ENCODE measurements at regions not wholly inside any gene's neighbourhood (a gene's known extent, or its start where the extent isn't known, plus 50 kb on each side); places are given as distances from the start of the nearest gene placed in this dataset.

DNA sequence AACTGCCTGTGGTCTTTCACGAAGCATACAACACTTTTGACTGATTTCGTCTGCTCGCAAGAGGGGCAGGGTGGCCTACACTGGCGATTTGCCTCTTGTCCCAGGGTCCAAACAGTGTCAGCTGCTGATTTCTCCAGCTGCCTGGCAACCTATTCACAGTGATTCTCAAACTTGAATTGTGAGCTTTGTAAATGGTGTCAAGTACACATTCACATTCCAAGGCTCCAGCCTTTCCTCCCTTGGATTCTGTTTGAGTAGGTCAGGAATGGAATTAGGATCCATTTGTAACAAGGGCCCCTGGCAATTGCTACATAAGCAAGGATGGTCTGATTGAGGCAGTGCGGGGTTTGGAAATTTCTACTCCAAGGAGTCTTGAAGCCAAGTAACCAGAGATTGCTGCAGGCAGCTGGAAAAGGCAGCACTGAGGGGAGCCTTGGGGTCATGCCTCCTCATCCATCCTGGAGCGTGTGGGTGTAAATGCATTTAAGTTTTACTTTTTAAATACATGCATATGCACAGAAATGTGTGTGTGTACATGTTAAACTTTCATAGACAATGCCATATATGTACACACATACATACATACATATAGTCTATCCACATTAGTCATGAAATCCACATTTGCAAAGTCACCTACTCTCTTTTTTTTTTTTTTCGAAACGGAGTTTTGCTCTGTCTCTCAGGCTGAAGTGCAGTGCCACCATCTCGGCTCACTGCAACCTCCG, 86.8 kb upstream of the UXS1 start:
- ATAC-seq (no peak), DNase-seq (ENCODE audit: low read depth, low spot score) (no peak)
- Histone ChIP-seq H3K9me3 (ENCODE audit: control insufficient read depth in 1 of 2, insufficient read depth in 1 of 2, low read depth in 1 of 2, low read length in 2 of 2) (no peaks in the 10 kb centered on the region), H3K9me2 (ENCODE audit: insufficient read depth) (no peaks in the 10 kb centered on the region), H3K4me3 (replicated peaks in 1 of 2; ENCODE audit: low read depth in 1 of 2, low read length in 2 of 2) (no peak overlapping the region), H3K27ac (ENCODE audit: low read depth, low read length) (no peak overlapping the region), H3K79me2 (ENCODE audit: insufficient read depth, low read length) (no peaks in the 10 kb centered on the region), H3K9ac (ENCODE audit: low read length) (no peak overlapping the region), H3K4me2 (ENCODE audit: low read length) (no peak overlapping the region), H3K36me3 (ENCODE audit: control insufficient read depth in 1 of 2, insufficient read depth in 2 of 2, low read length in 2 of 2) (no peaks in the 10 kb centered on the region), H3K27me3 (ENCODE audit: insufficient read depth, low read length) (no peaks in the 10 kb centered on the region), H2AFZ (ENCODE audit: low read depth, low read length, poor library complexity, severe bottlenecking) (no peak overlapping the region), H3K4me1 (ENCODE audit: control insufficient read depth in 1 of 2, insufficient read depth in 2 of 2, low read length in 2 of 2) (no peaks in the 10 kb centered on the region), H4K20me1 (ENCODE audit: insufficient read depth) (no peaks in the 10 kb centered on the region)
- BruUV-seq (replicated peaks) = no TSS peak
- ChIA-PET POLR2A (no interaction called here), CTCF (no interaction called here), RAD21 (ENCODE audit: low non-redundant PET in 1 of 2, low total read pairs in 2 of 2, uncharacterized antibody in 2 of 2, unreplicated experiment in 2 of 2) (no interaction called here)
- intact Hi-C loops (cut with micrococcal nuclease) = loop anchor here (5.0 kb wide), 1 partner anchor 379 kb away; no protein-coding TSS in a partner anchor
- TF ChIP-seq JUND (IDR thresholded peaks at IDR 0.05) = no peak
- no peak for TF ChIP-seq POLR2A (IDR thresholded peaks at IDR 0.05; ENCODE audit: borderline replicate concordance, extremely low read depth, insufficient read depth, insufficient read length)
- no peak for TF ChIP-seq ZNF274 (IDR thresholded peaks at IDR 0.05; ENCODE audit: low read depth, low read length)
- no peak for TF ChIP-seq POLR2AphosphoS5 (IDR thresholded peaks at IDR 0.05; ENCODE audit: low read depth, low read length)
- no peak for TF ChIP-seq YY1 (IDR thresholded peaks at IDR 0.05; ENCODE audit: extremely low read depth, insufficient replicate concordance, low read depth, low read length)
- TF ChIP-seq RAD21 (IDR thresholded peaks at IDR 0.05; ENCODE audit: low read depth) = no peak
- TF ChIP-seq ELF1 (IDR thresholded peaks at IDR 0.05; ENCODE audit: borderline replicate concordance, low read depth) = no peak

DNA sequence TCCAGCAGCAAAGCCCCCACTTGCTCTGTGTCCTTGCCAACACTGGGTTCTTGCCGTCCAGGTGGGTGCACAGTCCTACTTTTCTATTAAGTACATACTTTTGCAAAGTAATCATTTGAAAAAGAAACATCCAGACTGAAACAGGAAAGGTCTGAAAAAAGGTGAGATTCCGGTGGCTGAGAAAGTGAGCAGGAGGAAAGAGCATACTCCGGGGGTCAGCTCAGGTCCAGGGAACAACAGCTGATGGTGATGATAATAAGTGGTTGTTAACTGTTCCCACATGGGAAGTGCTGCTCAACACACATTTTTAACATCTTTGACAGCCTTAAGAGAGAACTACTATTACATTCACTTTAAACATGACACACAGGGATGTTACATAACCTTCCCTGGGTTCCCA, 86.1 kb upstream of the UXS1 start:
- no peak overlapping the region for H3K4me3 ChIP-seq (replicated peaks in 1 of 2; ENCODE audit: low read depth in 1 of 2, low read length in 2 of 2)
- POLR2A ChIA-PET = no interaction called here
- no peaks in the 10 kb centered on the region for H3K9me3 ChIP-seq (ENCODE audit: control insufficient read depth in 1 of 2, insufficient read depth in 1 of 2, low read depth in 1 of 2, low read length in 2 of 2)
- no peaks in the 10 kb centered on the region for H3K36me3 ChIP-seq (ENCODE audit: control insufficient read depth in 1 of 2, insufficient read depth in 2 of 2, low read length in 2 of 2)
- no peaks in the 10 kb centered on the region for H3K4me1 ChIP-seq (ENCODE audit: control insufficient read depth in 1 of 2, insufficient read depth in 2 of 2, low read length in 2 of 2)
- CTCF ChIA-PET = no interaction called here
- no peak overlapping the region for H3K4me2 ChIP-seq (ENCODE audit: low read length)
- no peak overlapping the region for H2AFZ ChIP-seq (ENCODE audit: low read depth, low read length, poor library complexity, severe bottlenecking)
- no TSS peak for BruUV-seq (replicated peaks)
- DNase-seq (ENCODE audit: low read depth, low spot score) (no peak), ATAC-seq (no peak)
- intact Hi-C loops (cut with micrococcal nuclease) = loop anchor here (5.0 kb wide), 1 partner anchor 378 kb away; no protein-coding TSS in a partner anchor
- TF ChIP-seq FOSL1 (IDR thresholded peaks at IDR 0.05; ENCODE audit: low read depth) (no peak), ELF1 (IDR thresholded peaks at IDR 0.05; ENCODE audit: borderline replicate concordance, low read depth) (no peak), CBX3 (IDR thresholded peaks at IDR 0.05; ENCODE audit: low read depth) (no peak), SIN3A (IDR thresholded peaks at IDR 0.05; ENCODE audit: low read depth) (no peak), CEBPB (IDR thresholded peaks at IDR 0.05; ENCODE audit: low read depth) (no peak), YY1 (IDR thresholded peaks at IDR 0.05; ENCODE audit: extremely low read depth, insufficient replicate concordance, low read depth, low read length) (no peak), POLR2A (IDR thresholded peaks at IDR 0.05; ENCODE audit: borderline replicate concordance, extremely low read depth, insufficient read depth, insufficient read length) (no peak), TCF7L2 (IDR thresholded peaks at IDR 0.05; ENCODE audit: borderline replicate concordance, extremely low read depth, insufficient read depth, insufficient read length) (no peak), POLR2AphosphoS5 (IDR thresholded peaks at IDR 0.05; ENCODE audit: low read depth, low read length) (no peak), SP1 (IDR thresholded peaks at IDR 0.05; ENCODE audit: low read depth) (no peak)
- TF ChIP-seq, protein P1, sequence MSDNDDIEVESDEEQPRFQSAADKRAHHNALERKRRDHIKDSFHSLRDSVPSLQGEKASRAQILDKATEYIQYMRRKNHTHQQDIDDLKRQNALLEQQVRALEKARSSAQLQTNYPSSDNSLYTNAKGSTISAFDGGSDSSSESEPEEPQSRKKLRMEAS (IDR thresholded peaks at IDR 0.05) = no peak
- TF ChIP-seq, protein P2, sequence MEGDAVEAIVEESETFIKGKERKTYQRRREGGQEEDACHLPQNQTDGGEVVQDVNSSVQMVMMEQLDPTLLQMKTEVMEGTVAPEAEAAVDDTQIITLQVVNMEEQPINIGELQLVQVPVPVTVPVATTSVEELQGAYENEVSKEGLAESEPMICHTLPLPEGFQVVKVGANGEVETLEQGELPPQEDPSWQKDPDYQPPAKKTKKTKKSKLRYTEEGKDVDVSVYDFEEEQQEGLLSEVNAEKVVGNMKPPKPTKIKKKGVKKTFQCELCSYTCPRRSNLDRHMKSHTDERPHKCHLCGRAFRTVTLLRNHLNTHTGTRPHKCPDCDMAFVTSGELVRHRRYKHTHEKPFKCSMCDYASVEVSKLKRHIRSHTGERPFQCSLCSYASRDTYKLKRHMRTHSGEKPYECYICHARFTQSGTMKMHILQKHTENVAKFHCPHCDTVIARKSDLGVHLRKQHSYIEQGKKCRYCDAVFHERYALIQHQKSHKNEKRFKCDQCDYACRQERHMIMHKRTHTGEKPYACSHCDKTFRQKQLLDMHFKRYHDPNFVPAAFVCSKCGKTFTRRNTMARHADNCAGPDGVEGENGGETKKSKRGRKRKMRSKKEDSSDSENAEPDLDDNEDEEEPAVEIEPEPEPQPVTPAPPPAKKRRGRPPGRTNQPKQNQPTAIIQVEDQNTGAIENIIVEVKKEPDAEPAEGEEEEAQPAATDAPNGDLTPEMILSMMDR (IDR thresholded peaks at IDR 0.05 in 2 of 3, conservative IDR thresholded peaks at IDR 0.05 in 1 of 3; ENCODE audit: borderline replicate concordance in 1 of 3, insufficient read depth in 1 of 3, low read depth in 2 of 3, low read length in 2 of 3) = no peak
- TF ChIP-seq, protein P3, sequence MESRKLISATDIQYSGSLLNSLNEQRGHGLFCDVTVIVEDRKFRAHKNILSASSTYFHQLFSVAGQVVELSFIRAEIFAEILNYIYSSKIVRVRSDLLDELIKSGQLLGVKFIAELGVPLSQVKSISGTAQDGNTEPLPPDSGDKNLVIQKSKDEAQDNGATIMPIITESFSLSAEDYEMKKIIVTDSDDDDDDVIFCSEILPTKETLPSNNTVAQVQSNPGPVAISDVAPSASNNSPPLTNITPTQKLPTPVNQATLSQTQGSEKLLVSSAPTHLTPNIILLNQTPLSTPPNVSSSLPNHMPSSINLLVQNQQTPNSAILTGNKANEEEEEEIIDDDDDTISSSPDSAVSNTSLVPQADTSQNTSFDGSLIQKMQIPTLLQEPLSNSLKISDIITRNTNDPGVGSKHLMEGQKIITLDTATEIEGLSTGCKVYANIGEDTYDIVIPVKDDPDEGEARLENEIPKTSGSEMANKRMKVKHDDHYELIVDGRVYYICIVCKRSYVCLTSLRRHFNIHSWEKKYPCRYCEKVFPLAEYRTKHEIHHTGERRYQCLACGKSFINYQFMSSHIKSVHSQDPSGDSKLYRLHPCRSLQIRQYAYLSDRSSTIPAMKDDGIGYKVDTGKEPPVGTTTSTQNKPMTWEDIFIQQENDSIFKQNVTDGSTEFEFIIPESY (IDR thresholded peaks at IDR 0.05; ENCODE audit: extremely low read depth, insufficient replicate concordance, low read length) = no peak
- no peak overlapping the region for H3K27ac ChIP-seq (ENCODE audit: low read depth, low read length)
- RAD21 ChIA-PET (ENCODE audit: low non-redundant PET in 1 of 2, low total read pairs in 2 of 2, uncharacterized antibody in 2 of 2, unreplicated experiment in 2 of 2) = no interaction called here
- no peaks in the 10 kb centered on the region for H3K27me3 ChIP-seq (ENCODE audit: insufficient read depth, low read length)
- no peaks in the 10 kb centered on the region for H3K79me2 ChIP-seq (ENCODE audit: insufficient read depth, low read length)
- H4K20me1 ChIP-seq (ENCODE audit: insufficient read depth) = no peaks in the 10 kb centered on the region
- H3K9ac ChIP-seq (ENCODE audit: low read length) = no peak overlapping the region
- H3K9me2 ChIP-seq (ENCODE audit: insufficient read depth) = no peaks in the 10 kb centered on the region
